GM19372 (cell line): ENCODE measurements at regions not wholly inside any gene's neighbourhood (a gene's known extent, or its start where the extent isn't known, plus 50 kb on each side); places are given as distances from the start of the nearest gene placed in this dataset.

ENCODE experiments used
- ATAC-seq: cut with Tn5 transposase; IDR thresholded peaks from one replicate; pipeline ENCODE4 v1.9.1; 2021; ENCODE audit warnings: mild to moderate bottlenecking, low read depth, moderate library complexity; ENCODE audit not compliant: unreplicated experiment

DNA sequence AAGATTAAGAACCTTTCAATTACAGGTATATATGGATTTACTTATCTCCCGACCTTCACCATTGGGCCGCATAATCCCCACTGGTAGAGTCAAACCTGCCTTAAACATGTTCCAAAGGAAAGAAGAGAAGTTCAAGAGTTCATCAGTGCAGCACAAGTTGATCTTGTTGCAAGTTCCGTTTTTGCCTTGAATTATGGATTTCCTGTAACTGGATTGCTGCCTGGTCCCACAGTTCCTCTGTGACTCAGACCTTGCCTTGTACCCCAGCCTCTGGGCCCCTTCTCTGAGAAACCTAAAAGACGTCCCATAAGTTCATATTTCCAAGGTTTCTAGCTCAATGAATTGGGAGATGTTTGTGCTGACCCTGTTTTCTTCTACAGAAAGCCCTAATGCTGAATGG is 112.5 kb upstream of the THBS1 start:
- no peak for ATAC-seq

DNA sequence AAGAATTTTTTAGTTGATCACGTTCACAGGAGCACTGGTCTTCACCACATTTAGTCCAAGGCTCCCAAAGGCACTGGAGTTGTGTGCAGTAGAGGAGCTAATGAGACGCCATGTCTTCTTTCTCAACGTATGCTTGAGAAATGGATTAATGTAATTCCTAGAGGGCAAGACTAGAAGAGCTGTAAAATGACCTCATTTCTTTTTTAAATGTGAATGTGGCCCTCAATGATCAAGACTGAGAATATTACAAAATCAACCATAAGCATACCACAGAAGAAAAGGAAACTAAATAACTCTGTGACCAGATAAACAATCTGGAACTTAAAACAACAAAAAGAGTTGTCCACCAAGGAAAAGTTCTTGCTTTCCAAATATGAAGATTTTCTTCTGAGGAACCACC is 112.1 kb upstream of the THBS1 start:
- ATAC-seq, result no peak

DNA sequence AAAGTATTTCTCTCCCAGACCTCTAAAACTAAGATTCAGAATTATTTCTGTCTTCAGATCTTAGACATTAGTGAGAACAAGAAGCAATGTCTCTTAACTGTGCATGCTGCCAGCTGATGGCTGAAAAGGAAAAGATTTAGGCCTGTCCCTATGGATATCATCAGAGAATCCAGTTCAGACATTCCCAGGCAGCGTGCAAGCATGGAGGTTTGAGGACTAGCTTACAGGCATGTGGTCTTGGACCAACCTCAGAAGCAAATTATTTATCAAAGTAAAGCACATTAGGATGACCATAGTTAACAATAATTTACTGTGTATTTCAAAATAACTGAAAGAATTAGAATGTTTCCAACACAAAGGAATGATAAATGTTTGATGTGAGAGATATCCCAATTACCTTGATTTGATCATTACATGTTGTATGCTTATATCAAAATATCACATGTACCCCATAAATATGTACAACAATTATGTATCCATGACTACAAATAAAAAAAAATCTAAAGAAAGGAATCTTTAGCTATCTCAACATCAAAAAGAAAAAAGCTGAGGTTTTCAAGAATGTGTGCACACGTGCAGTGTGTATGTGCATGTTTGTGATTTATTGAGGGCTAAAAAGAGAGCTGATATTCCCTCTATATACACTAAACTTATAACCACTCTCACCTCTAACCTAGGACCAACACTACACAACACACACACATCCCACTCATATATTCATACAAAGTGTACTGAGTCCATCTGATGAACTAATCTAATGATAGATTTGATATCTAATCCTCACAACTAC is 108.9 kb upstream of the THBS1 start:
- no peak for ATAC-seq

DNA sequence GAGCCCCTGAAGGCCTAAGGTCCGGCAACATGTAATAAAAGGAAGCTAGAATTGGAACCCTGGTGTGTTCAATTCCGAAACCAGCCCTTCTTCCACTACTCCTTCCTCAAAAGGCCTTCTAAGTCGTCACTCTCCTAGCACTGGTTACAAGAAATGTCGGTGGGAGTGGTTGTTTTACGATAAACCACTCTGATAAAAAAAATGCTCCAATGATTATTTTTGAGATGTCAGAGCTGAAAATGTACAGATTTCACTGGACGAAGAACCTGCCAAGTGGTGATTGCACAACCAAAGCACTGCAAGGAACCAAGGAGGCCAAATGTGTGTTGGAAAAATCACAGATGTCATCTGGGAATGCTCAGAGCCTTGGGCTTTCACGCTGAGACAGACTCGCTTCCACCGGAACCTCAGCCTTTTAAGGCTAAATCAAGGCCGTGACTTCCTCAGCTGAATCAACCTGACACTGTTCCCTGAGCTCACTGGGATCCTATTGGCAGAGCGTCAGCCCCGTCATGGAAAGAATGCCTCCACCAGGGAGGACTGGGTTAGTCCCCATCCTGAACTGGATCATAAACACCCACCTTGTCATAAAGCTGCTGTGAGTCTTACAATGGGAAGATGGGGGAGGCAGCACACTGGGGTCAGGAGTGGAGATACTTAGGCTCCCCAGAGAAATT is 108.1 kb upstream of the THBS1 start:
- no peak for ATAC-seq

DNA sequence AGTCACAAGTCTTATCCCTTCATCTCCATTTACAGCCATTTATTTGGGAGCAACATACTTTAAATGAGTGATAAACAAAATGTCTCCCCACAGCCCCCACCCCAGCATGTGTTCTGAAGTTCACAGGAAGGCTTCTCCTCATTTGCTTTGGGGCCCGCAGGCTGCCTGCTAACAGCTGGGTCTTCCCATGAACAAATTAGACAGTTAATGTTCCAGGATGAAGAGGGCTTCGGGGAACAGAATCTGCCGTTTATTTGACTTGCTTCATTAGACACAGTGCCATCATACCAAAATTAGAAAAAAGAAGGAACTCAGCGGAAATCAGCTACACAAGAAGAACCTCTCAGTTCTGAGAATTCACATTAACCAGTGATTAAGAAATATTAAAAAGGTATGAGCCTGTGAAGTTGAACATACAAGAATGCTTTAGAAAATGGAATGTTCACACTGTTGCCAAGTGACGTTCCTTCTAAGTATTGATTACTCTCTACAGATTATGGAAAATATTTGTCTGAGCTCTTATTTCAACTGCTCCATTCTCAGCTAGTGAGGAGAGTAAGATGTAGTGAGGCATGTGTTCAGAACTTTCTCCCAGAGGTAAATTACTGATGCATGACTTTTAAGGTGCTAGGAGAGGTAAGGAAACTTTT is 107.5 kb upstream of the THBS1 start:
- ATAC-seq, result no peak

DNA sequence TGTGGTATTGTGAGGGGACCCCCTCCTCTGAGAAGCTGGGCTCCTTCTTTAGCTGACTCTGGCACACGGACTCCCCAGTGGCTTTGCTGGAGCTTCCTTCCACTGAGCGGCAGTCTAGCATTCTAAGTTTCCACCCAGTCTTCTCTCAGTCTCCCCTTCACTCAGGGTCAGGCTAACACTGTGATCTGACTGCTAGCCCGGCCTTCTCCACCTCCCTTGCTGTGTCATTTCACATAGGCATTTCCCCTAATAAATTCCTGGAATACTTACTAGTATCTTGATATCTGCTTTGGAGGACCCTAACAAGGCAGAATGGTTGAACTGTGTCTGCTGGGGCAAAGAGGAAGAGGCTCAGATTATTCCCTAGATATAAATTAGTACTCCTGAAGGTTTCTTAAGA is 106.2 kb upstream of the THBS1 start:
- no peak for ATAC-seq

DNA sequence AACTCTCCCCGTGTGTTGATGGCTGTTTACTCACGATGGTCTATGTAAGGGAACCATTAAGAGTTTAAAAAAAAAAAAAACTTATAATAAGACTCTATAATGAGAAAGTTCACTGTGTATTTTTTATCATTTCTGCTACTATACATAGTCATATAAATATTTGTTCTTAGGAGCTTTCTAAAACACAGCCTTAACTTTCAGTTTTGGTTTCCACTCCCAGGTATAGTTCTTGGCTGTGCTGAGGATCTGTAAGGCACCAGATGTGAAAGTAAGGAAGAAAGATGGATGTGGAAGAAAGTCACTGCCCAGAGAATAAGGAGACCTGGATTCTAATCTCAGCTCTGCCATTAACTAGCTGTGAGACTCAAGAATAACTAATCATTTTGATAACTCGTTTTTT is 101.9 kb upstream of the THBS1 start:
- no peak for ATAC-seq

DNA sequence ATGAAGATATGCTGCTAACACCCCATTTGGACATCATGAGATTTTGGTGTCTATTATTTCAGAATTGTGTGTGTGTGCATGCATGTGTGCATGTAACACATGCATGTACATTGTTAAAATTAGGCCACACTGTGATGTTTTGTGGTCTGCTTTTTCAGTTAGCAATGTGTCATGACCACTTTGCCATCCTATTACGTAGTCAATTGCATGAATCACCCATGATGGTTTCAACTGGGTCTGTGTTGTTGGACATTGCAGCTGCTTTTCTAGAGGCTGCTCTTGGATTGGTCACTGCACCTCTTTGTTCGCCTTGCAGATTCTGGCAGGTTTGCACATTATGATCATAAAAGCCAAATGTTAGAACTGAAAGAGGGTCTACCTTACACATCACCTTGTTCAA is 101.0 kb upstream of the THBS1 start:
- no peak for ATAC-seq

DNA sequence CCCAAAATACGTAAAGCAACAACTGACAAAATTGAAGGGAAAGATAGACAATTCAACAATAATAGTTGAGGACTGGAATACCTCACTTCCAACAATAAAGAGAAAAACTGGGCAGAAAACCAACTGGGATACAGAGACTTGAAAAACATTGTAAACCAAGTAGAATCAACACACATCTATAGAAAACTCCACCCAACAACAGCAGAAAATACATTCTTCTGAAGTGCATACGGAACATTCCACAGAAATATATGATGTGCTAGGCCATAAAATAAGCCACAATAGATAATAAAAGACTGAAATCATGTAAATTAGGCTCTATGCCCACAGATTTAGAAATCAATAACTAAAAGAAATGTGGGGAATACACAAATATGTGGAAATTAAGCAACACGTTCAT is 98.4 kb upstream of the THBS1 start:
- ATAC-seq, result no peak

DNA sequence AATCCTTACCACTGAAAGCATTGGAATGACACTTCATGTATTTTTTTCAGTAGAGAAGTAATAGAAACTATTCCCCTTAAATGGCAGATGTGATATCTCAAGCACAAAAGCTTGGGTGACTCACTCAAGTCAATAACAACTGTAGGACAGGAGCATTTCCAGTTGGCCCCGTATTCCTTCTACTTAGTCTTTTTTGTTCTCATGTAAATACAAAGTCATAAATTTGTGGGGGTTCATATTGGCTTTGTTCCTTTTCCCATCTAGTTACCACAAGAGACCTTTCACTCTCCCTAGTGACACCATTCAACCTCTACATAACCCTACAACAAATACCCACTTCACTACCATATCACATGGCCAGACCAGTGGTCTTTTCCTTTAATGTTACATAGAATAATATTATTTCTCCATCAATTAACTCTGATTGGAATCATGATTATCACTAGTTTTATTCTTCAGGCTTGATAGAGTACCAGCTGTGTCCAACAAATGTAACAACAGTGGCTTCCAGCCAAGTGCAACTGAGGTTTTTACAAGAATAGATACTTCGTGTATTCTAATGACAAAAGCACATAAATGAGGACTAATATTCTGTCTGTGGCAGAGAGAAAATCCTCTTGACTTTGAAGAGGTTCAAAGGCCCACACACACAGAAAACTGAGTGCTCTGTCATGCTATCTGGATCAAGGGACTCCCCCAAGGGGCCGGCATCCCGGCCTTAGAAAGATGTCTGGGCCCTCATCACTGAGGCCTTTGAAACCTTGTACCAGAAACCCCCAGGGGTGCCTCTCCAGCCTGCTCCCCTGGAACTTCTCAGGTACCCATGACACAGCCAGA is 94.0 kb upstream of the THBS1 start:
- no peak for ATAC-seq

DNA sequence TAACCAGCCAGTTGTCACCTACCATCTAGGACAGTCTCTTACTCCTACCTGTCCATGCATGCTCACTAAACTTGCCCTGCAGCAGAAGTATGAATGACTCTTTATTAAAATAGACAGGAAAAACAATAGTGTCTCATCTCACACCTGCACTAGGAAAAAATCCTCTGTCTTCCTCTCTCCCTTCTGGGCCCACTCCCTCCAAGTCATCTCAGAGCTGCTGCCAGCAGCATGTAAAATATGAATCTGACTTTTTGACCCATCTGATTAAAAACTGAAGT is 93.5 kb upstream of the THBS1 start:
- ATAC-seq, result no peak

DNA sequence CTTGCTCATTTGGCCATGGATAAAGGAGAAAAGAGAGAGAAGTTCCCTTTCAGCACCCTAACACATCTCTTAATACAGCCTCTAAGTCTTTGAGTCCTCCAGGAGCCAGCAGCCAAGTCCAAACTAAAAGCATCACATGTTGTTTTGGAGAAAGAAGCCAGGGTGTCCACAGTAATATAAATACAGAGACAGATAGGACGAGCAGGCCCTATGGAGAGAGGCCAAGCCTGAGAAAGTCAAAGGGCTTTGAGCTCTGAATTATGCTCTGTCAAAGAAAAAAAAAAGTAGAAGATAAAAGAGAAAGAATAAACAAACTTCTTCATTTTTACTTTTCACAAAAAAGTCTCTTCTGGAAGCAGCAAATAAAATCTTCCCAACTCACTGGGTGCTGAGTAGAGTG is 92.4 kb upstream of the THBS1 start:
- ATAC-seq, result no peak

DNA sequence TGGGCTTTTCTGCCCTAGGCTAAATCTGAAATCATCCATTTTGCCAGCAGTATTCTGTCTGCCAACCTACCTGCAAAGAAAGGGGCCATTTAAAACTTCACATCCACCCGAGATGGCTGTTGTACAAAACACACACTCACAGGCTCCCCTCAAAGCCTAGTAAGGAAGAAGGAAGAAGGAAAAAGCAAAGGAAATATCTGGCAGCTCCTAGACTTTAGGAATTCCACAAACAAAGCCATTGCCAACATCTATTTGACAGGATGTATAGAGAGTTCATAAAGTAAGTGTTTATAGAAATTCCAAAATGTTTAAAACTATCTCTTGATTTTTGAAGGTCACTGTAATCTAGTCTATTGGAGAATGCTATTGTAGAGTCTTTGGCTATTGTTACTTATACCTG is 91.9 kb upstream of the THBS1 start:
- ATAC-seq, result no peak

DNA sequence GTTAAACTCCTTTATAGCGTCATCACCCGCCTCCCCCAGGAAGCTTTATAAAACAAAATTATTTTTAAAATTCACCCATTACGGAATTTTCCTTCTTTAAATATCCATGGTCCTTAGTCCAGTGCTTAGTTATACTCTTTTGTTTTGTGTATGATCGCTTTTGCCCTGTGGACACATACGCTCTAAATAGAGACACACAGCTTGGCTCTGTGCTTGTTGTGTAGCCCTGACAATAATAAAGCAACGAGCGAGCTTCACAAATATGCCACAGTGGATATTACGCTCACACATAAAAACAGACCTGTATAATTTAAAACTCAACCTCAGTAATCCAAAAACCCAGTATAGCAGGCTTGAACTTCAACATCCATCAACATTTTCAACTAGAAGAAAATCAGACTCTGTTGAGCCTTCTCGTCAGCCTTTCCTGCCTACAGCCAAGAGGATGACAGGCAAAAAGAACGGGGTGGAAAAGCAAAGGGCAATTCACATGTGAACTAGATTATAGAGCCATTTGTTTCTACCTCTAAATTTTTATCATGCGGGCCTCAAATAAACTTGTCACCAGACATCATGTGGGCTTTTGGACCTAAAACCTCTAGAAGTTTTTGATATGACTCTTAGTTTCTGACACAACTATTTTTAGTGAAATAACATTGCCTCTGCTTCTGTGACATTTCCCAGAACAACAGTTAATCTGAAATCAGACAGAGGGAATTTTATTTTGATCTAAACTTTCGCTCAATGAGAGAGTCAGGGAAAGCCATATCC is 89.6 kb upstream of the THBS1 start:
- no peak for ATAC-seq

DNA sequence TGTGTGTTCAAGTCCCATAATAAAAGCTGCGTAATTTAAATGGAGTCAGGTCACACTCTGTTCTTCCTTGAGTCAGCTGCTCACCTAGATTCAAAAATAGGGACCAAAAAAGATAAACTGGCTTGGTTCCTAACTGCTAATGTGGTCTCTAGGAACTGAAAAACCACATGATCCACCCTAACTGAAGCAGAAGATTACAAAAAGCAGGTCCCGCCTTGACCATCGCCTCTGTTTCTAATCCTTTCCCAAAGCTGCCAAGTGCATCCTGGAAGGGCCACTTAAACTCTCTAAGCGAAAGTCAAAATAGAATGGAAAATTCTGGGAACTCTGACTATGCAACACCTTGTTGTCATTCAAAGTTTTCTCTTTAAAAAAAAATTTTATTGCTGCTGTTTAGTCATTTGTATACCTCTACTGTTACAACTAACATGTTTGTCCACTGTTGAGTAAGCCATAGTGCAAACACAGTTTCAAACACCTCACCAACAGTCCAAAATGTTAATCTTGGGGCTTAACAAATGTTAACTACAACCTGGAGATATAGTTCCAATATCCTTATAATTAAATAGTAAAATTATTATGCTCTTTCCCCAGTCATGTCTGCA is 88.9 kb upstream of the THBS1 start:
- ATAC-seq, result no peak

DNA sequence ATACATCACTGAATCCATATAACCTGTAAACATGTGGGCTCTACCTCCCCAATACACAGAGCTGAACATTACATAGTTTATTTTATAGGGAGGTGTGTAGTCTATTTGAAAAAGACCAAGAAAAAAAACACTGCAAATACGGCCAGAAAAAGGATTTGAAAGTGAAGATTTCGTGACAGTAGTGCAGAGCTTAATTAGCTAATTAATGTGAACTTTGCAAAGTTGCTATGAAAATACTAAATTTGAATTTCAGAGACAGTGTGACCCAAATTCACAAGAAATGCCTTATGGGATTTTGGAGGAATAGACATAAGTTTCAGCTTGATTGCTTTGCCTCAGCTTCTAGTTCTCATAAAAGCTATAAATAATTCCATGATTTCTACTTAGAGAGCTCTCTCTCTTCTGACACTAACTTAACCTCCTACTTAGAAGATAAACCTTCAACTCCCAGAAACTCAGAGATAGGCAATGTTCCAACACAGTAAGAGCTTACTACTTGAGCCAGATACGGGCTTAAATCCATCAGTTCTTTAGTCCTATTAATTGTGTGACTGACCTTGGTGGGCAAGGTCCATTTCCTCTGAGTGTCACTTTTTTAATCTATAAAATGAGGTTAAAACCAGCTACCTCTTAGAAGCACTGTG is 87.3 kb upstream of the THBS1 start:
- no peak for ATAC-seq

DNA sequence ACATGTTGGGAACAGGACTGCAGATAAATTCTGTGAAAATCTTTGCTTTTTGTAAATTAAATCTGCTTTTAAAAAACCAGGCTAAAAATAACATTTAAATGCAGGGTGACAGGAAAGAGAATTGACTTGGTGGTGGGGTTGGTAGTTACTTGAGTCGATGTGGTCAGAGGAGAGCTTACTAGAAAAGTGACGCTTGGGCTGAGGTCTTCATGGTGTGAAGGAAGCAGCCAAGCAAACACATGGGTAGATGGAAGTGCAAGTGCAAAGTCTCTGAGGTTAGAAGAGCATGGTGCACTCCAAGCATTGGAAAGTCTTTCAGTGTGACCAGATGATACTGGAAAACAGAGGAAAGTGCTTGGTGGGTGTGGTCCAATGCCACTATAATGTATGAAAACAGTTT is 86.4 kb upstream of the THBS1 start:
- no peak for ATAC-seq

DNA sequence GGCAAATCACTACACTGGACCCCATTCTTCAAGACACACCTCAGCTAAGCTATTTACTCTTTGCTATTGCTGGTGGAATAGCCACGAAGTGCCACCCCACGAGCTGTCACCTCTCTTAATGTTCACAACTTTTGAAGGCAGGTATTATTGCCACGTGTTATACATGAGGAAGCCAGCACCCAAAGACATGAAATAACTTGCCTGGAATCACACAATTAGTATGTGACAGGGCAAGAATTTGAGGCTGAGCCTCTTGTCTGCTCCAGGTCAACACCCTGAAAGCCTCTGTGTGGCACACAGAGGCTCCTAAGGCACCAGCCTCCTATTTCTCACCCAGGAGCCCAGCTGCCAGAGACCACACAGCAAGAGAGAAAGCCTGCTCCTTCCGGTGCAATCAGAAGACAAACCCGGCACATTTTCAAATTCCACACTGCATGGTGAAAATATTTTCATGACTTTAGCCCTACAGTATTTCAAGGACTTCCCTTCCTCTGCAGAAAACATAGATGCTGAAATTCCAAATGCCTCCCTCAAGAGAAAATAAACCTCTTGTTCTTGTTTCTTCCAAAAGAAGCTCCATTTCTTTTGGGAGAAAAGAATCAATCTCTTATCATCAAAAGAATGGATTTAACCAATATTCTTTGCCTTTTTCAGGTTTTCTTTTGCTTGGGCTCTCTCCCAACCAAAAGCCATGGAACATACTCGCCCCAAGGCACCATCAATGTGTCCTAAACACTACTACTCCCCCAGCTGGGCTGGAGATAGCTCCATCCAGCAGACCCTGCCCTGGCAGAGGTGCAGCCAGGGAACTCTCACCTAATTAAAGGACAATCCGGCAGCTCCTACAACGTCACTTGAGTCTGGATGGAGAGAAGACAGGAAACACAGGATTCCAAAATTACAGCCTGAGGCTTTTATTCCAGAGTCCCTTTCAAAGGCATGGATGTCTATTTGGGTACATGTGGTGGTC is 84.7 kb upstream of the THBS1 start:
- ATAC-seq, result no peak
